DND-41 (cell line): ENCODE measurements at regions not wholly inside any gene's neighbourhood (a gene's known extent, or its start where the extent isn't known, plus 50 kb on each side); places are given as distances from the start of the nearest gene placed in this dataset.

Source experiments
- ATAC-seq: fragments of 200-7000 bp; cut with Tn5 transposase; 3 replicates; pipeline ENCODE4 v1.9.1; 2021; ENCODE audit warnings: low read depth; ENCODE audit not compliant: insufficient read depth
- DNase-seq: peaks from one replicate; pipeline ENCODE4 v3.0.0-alpha.2; 2020
- H2AFZ ChIP-seq: 2 replicates; pipeline ENCODE4 v1.6.0; 2012; ENCODE audit warnings: low read depth, low read length
- H3K27ac ChIP-seq: 2 replicates; pipeline ENCODE4 v1.5.1; 2012; ENCODE audit warnings: low read length, inconsistent platforms
- H3K27me3 ChIP-seq: fragments of 200-600 bp; sonication (generic); 2 replicates; pipeline ENCODE4 v1.6.0; 2012; ENCODE audit warnings: low read length, mild to moderate bottlenecking, inconsistent platforms; ENCODE audit not compliant: insufficient read depth, poor library complexity
- H3K36me3 ChIP-seq: 2 replicates; pipeline ENCODE4 v1.5.1; 2012; ENCODE audit warnings: low read length, inconsistent platforms; ENCODE audit not compliant: insufficient read depth
- H3K4me1 ChIP-seq: 2 replicates; pipeline ENCODE4 v1.5.1; 2012; ENCODE audit warnings: mild to moderate bottlenecking, low read length; ENCODE audit not compliant: insufficient read depth
- H3K4me2 ChIP-seq: 2 replicates; pipeline ENCODE4 v1.6.0; 2012; ENCODE audit warnings: mild to moderate bottlenecking, moderate library complexity, low read length, inconsistent platforms; ENCODE audit not compliant: insufficient read depth
- H3K4me3 ChIP-seq, 2 experiments: fragments of 200-600 bp in 1 of 2; shearing (Covaris generic) in 1 of 2; 2 replicates each; pipeline ENCODE4 v1.5.1; 2012 to 2016; ENCODE audit warnings: inconsistent platforms in 2 of 2, low read length in 2 of 2, mild to moderate bottlenecking in 2 of 2, low read depth in 1 of 2, moderate library complexity in 1 of 2
- H3K79me2 ChIP-seq: 2 replicates; pipeline ENCODE4 v1.6.0; 2012; ENCODE audit warnings: low read length, inconsistent platforms; ENCODE audit not compliant: insufficient read depth
- H3K9ac ChIP-seq: 2 replicates; pipeline ENCODE4 v1.6.0; 2012; ENCODE audit warnings: low read depth, mild to moderate bottlenecking, inconsistent platforms, low read length, moderate library complexity
- H3K9me3 ChIP-seq: 2 replicates; pipeline ENCODE4 v1.5.1; 2012; ENCODE audit warnings: low read length, moderate library complexity, mild to moderate bottlenecking, inconsistent platforms; ENCODE audit not compliant: insufficient read depth, severe bottlenecking
- H4K20me1 ChIP-seq: 2 replicates; pipeline ENCODE4 v1.6.0; 2012; ENCODE audit warnings: low read length; ENCODE audit not compliant: insufficient read depth
- EZH2 ChIP-seq: IDR thresholded peaks from 3 replicates; pipeline ENCODE4 v1.6.1; 2012; ENCODE audit warnings: borderline replicate concordance, low read depth, mild to moderate bottlenecking, moderate library complexity, low read length, inconsistent platforms; ENCODE audit not compliant: severe bottlenecking
- TF ChIP-seq, protein P1 (sequence below): IDR thresholded peaks from 2 replicates; pipeline ENCODE4 v1.5.1; 2012; ENCODE audit warnings: borderline replicate concordance, low read length, moderate library complexity, mild to moderate bottlenecking; ENCODE audit not compliant: poor library complexity, severe bottlenecking; ENCODE audit errors: extremely low read depth

- no peaks in the 10 kb centered on the region for H4K20me1 ChIP-seq
- no peaks in the 10 kb centered on the region for H3K9me3 ChIP-seq
- DNase-seq (no peak), ATAC-seq (no peak)
- no peak for TF ChIP-seq EZH2
- TF ChIP-seq, protein P1, sequence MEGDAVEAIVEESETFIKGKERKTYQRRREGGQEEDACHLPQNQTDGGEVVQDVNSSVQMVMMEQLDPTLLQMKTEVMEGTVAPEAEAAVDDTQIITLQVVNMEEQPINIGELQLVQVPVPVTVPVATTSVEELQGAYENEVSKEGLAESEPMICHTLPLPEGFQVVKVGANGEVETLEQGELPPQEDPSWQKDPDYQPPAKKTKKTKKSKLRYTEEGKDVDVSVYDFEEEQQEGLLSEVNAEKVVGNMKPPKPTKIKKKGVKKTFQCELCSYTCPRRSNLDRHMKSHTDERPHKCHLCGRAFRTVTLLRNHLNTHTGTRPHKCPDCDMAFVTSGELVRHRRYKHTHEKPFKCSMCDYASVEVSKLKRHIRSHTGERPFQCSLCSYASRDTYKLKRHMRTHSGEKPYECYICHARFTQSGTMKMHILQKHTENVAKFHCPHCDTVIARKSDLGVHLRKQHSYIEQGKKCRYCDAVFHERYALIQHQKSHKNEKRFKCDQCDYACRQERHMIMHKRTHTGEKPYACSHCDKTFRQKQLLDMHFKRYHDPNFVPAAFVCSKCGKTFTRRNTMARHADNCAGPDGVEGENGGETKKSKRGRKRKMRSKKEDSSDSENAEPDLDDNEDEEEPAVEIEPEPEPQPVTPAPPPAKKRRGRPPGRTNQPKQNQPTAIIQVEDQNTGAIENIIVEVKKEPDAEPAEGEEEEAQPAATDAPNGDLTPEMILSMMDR, result no peak
- H3K27ac ChIP-seq, result no peak overlapping the region
- H3K4me2 ChIP-seq, result no peak overlapping the region
- no peaks in the 10 kb centered on the region for H3K4me1 ChIP-seq
- H2AFZ ChIP-seq, result no peak overlapping the region
- no peak overlapping the region for H3K4me3 ChIP-seq
- no peaks in the 10 kb centered on the region for H3K36me3 ChIP-seq
- no peaks in the 10 kb centered on the region for H3K79me2 ChIP-seq
- H3K27me3 ChIP-seq, result no peaks in the 10 kb centered on the region
- H3K9ac ChIP-seq, result no peak overlapping the region
Measured at GRCh38 chr1:67574221-67574620, 110.8 kb upstream of the GADD45A start.

- no peaks in the 10 kb centered on the region for H3K4me1 ChIP-seq
- ATAC-seq (no peak), DNase-seq (no peak)
- H3K79me2 ChIP-seq, result no peaks in the 10 kb centered on the region
- H3K4me3 ChIP-seq, result no peak overlapping the region
- no peaks in the 10 kb centered on the region for H3K27me3 ChIP-seq
- TF ChIP-seq, protein P1, result no peak
- no peak overlapping the region for H3K27ac ChIP-seq
- no peaks in the 10 kb centered on the region for H3K36me3 ChIP-seq
- no peaks in the 10 kb centered on the region for H3K9me3 ChIP-seq
- H3K4me2 ChIP-seq, result no peak overlapping the region
- no peak overlapping the region for H2AFZ ChIP-seq
- H3K9ac ChIP-seq, result no peak overlapping the region
- H4K20me1 ChIP-seq, result no peaks in the 10 kb centered on the region
Measured at GRCh38 chr1:67575861-67576260, 109.1 kb upstream of the GADD45A start.

- Histone ChIP-seq H3K9ac (no peak overlapping the region), H3K27me3 (no peaks in the 10 kb centered on the region), H4K20me1 (no peaks in the 10 kb centered on the region), H3K36me3 (no peaks in the 10 kb centered on the region), H3K4me1 (no peaks in the 10 kb centered on the region), H3K4me2 (no peak overlapping the region), H2AFZ (no peak overlapping the region), H3K9me3 (no peaks in the 10 kb centered on the region), H3K27ac (no peak overlapping the region), H3K79me2 (no peaks in the 10 kb centered on the region), H3K4me3 (no peak overlapping the region)
- TF ChIP-seq, protein P1, result no peak
- TF ChIP-seq EZH2, result no peak
- no peak for ATAC-seq
- no peak for DNase-seq
Measured at GRCh38 chr1:67576474-67576873, 108.5 kb upstream of the GADD45A start.

DNA sequence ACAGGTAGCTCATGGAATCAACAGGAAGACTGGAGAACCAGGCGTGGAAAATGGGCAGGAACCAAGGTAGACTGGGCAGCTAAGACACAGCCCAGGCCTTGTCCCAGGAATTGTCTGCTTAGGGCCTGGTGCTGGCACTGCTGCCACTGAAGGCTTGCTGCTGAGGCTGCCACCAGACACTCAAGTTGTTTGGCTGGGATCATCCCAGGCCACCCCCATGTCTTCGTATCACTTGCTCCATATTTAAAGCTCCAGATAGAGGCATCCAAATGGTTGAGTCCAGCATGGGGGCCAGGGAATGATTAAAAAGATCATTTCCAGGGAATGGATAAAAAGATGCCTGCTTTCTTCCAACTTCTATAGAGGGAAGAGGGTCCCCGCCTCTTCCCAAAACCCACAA lies 107.4 kb upstream of the GADD45A start:
- H3K27ac ChIP-seq, result no peak overlapping the region
- no peaks in the 10 kb centered on the region for H3K36me3 ChIP-seq
- H3K9ac ChIP-seq, result no peak overlapping the region
- no peak overlapping the region for H3K4me2 ChIP-seq
- no peak overlapping the region for H3K4me3 ChIP-seq
- H3K79me2 ChIP-seq, result no peaks in the 10 kb centered on the region
- ATAC-seq (no peak), DNase-seq (no peak)
- H3K9me3 ChIP-seq, result no peaks in the 10 kb centered on the region
- H3K4me1 ChIP-seq, result no peaks in the 10 kb centered on the region
- no peaks in the 10 kb centered on the region for H4K20me1 ChIP-seq
- no peaks in the 10 kb centered on the region for H3K27me3 ChIP-seq
- TF ChIP-seq, protein P1, result no peak
- no peak for TF ChIP-seq EZH2
- no peak overlapping the region for H2AFZ ChIP-seq
